GM23338 (cell line): ENCODE measurements at regions not wholly inside any gene's neighbourhood (a gene's known extent, or its start where the extent isn't known, plus 50 kb on each side); places are given as distances from the start of the nearest gene placed in this dataset.
A peak's percentile ranks its signal among the peaks of the same experiment; 100 is the strongest.

Experiments
- ATAC-seq: fragments of 200-7000 bp; cut with Tn5 transposase; 3 replicates; pipeline ENCODE4 v1.9.1; 2020
- DNase-seq: peaks from one replicate; pipeline ENCODE4 v3.0.0-alpha.2; 2015; ENCODE audit warnings: low spot score
- H2AFZ ChIP-seq: fragments of 200-600 bp; sonication (generic); 2 replicates; pipeline ENCODE4 v1.8.0; 2016; ENCODE audit warnings: antibody characterized with exemption, mild to moderate bottlenecking, moderate library complexity
- H3F3A ChIP-seq: fragments of 200-600 bp; sonication (generic); replicated peaks from 2 replicates; pipeline ENCODE4 v1.8.0; 2017; ENCODE audit warnings: antibody characterized with exemption, mixed run types, low read depth
- H3K27ac ChIP-seq: fragments of 200-600 bp; sonication (generic); 2 replicates; pipeline ENCODE4 v1.6.1; 2016; ENCODE audit warnings: low read depth
- H3K27me3 ChIP-seq: fragments of 200-600 bp; sonication (generic); 2 replicates; pipeline ENCODE4 v1.8.0; 2016; ENCODE audit warnings: mild to moderate bottlenecking, mixed run types, moderate library complexity; ENCODE audit not compliant: insufficient read depth
- H3K36me3 ChIP-seq: fragments of 200-600 bp; sonication (generic); 2 replicates; pipeline ENCODE4 v1.8.0; 2016; ENCODE audit warnings: mild to moderate bottlenecking; ENCODE audit not compliant: insufficient read depth
- H3K4me1 ChIP-seq: fragments of 200-600 bp; sonication (generic); 2 replicates; pipeline ENCODE4 v1.8.0; 2016; ENCODE audit warnings: mild to moderate bottlenecking, moderate library complexity; ENCODE audit not compliant: insufficient read depth
- H3K4me2 ChIP-seq: fragments of 200-600 bp; sonication (generic); 2 replicates; pipeline ENCODE4 v1.7.1; 2017; ENCODE audit warnings: mixed run types
- H3K4me3 ChIP-seq: fragments of 200-600 bp; sonication (generic); 2 replicates; pipeline ENCODE4 v1.6.1; 2016; ENCODE audit warnings: mixed run types
- H3K79me2 ChIP-seq: fragments of 200-600 bp; sonication (generic); replicated peaks from 2 replicates; pipeline ENCODE4 v1.8.0; 2017; ENCODE audit warnings: mild to moderate bottlenecking; ENCODE audit not compliant: insufficient read depth
- H3K9me2 ChIP-seq: fragments of 200-600 bp; sonication (generic); 2 replicates; pipeline ENCODE4 v1.8.0; 2017; ENCODE audit not compliant: insufficient read depth
- H4K20me1 ChIP-seq: fragments of 200-600 bp; sonication (generic); replicated peaks from 2 replicates; pipeline ENCODE4 v1.8.0; 2017; ENCODE audit warnings: mild to moderate bottlenecking; ENCODE audit not compliant: insufficient read depth
- H3K27ac Mint-ChIP-seq: 2 replicates; pipeline ENCODE4 v1.8.0; 2020; ENCODE audit warnings: inconsistent platforms, mild to moderate bottlenecking, moderate library complexity, mixed read lengths
- H3K27me3 Mint-ChIP-seq: 3 replicates; pipeline ENCODE4 v1.8.0; 2022; ENCODE audit warnings: low read depth, mild to moderate bottlenecking, moderate library complexity, mixed read lengths, inconsistent platforms; ENCODE audit not compliant: insufficient read depth, poor library complexity
- H3K36me3 Mint-ChIP-seq: 3 replicates; pipeline ENCODE4 v1.8.0; 2021; ENCODE audit warnings: low read depth, mild to moderate bottlenecking, inconsistent platforms, moderate library complexity, mixed read lengths
- H3K4me1 Mint-ChIP-seq: 3 replicates; pipeline ENCODE4 v1.8.0; 2020; ENCODE audit warnings: mild to moderate bottlenecking, inconsistent platforms, mixed read lengths
- H3K4me3 Mint-ChIP-seq: 3 replicates; pipeline ENCODE4 v1.8.0; 2021; ENCODE audit warnings: moderate library complexity, mild to moderate bottlenecking, inconsistent platforms, mixed read lengths
- H3K9me3 Mint-ChIP-seq: 3 replicates; pipeline ENCODE4 v1.8.0; 2020; ENCODE audit warnings: moderate library complexity, mild to moderate bottlenecking, inconsistent platforms, mixed read lengths
- CREB1 ChIP-seq: fragments of 250-450 bp; sonication (Bioruptor Pico); IDR thresholded peaks from 2 replicates; pipeline ENCODE4 v1.5.0; 2020; ENCODE audit warnings: low read depth, mild to moderate bottlenecking, moderate library complexity
- EZH2 ChIP-seq: fragments of 200-600 bp; sonication (generic); IDR thresholded peaks from one replicate; pipeline ENCODE4 v1.8.0; 2017; ENCODE audit warnings: antibody characterized with exemption, mild to moderate bottlenecking, low read depth; ENCODE audit not compliant: unreplicated experiment
- EZH2phosphoT487 ChIP-seq: fragments of 200-600 bp; sonication (generic); IDR thresholded peaks from one replicate; pipeline ENCODE4 v1.8.1; 2018; ENCODE audit warnings: antibody characterized with exemption; ENCODE audit not compliant: unreplicated experiment
- JUNB ChIP-seq: IDR thresholded peaks from one replicate; pipeline ENCODE4 v1.6.1; 2016; ENCODE audit warnings: antibody characterized with exemption; ENCODE audit not compliant: unreplicated experiment
- POLR2AphosphoS5 ChIP-seq: IDR thresholded peaks from 2 replicates; pipeline ENCODE4 v1.6.1; 2016; ENCODE audit warnings: antibody characterized with exemption, low read depth
- STAT1 ChIP-seq: IDR thresholded peaks from one replicate; pipeline ENCODE4 v1.6.1; 2016; ENCODE audit warnings: antibody characterized with exemption; ENCODE audit not compliant: unreplicated experiment
- ZNF114 ChIP-seq: fragments of 250-450 bp; sonication (Bioruptor Pico); IDR thresholded peaks from 2 replicates; pipeline ENCODE4 v1.5.0; 2020; ENCODE audit warnings: mild to moderate bottlenecking, moderate library complexity
- ZNF331 ChIP-seq: fragments of 250-450 bp; sonication (Bioruptor Pico); IDR thresholded peaks from 2 replicates; pipeline ENCODE4 v1.5.0; 2020; ENCODE audit warnings: low read depth, mild to moderate bottlenecking, moderate library complexity
- TF ChIP-seq, protein P1 (sequence below): IDR thresholded peaks from 2 replicates; pipeline ENCODE4 v1.6.1; 2016; ENCODE audit warnings: antibody characterized with exemption
- TF ChIP-seq, protein P2 (sequence below), 2 experiments: fragments of 200-600 bp in 1 of 2; sonication (generic) in 1 of 2; conservative IDR thresholded peaks; 2 replicates each; pipeline versions ENCODE4 v1.5.1 to v1.6.1; 2016 to 2017; ENCODE audit warnings: antibody characterized with exemption in 2 of 2, low read depth in 2 of 2, mild to moderate bottlenecking in 2 of 2, moderate library complexity in 1 of 2

DNA sequence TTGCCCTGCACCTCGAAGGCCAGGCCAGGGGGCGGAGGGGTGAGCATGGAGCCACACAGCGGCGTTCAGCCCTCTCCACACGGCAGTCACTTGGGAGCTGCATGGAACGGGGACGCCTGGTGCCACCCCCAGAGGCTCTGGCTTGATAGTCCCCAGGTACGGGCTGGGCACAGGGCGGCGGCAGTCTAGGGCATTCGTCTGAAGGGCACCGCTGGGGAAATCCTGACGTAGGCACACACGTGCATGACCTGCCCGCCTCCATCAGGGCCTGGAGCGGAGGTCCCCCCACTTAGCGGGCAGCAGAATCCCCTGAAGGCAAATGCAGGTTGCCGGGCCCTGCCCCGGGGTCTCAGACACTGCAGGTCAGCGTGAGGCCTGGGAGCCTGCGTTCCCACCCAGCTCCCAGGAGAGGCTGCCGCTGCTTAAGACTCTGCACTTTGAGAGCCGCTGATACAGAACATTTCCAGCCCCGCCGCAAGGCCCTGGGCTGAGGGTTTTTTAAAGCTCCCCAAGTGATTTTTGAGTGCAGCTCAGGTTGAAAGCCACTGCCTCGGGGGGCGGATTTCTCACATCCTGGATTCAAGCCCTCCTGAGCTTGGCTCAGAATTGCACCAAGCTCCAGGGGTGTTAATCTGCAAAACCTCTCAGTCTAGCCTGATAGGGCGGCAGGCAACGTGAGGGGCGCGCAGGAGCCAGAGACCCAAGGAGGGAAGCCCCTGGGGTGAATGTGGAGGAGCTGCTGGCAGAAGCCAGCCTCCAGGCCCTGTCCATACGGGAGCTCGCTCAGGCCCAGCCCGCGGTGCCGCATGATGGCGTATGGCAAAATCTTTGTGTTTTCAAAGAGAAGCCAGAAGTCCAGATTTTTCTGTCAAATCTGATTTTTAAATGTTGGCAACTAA, 182.3 kb upstream of the GSE1 start (continued):
- TF ChIP-seq EZH2phosphoT487 (no peak), JUNB (no peak)

DNA sequence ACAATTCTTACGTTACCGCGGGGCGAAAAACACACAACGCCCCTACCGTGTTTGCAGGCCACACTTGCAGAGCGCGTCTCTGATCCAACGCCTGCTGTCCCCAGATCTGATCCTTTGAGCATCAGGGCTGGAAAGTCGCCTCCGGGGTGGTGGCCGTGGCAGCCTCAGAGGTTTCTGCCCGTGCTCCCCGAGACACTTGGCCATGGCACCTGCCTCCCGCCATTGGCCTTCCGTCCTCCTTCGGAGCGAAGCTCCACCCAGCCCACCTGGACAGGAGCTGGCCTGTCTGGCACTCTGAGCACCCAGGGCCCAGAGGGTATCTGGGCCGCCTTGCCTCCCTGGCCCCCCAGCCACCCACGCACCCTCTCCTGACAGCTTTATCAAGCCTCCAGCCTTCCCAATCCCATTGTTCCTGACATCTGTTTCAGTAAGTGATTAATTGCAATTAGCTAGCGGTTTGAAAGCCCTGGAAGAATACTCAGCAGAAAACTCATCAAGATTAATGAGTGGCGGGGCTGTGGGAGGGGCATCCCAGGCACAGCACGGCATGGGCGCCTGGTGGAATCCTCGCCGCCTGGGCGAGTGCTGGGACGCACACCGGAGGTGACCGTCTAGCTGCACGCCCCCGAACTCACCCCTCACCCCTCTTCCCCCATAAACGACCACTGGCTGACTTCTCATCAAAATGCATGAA, 181.5 kb upstream of the GSE1 start:
- H3K4me1 ChIP-seq, result peaks cover 10% of the 10 kb centered on the region
- H3K36me3 Mint-ChIP-seq, result no peaks in the 10 kb centered on the region; the same call in 2 of the 3 replicates
- H3K4me2 ChIP-seq, result no peak overlapping the region
- no peaks in the 10 kb centered on the region for H3K9me2 ChIP-seq
- H3K27me3 Mint-ChIP-seq, result peaks cover 22% of the 10 kb centered on the region
- H3K36me3 ChIP-seq, result no peaks in the 10 kb centered on the region
- no peak for ATAC-seq
- H3K27me3 ChIP-seq, result no peaks in the 10 kb centered on the region
- 0 out of 2 replicates have a peak, but pooled peaks cover 6% of the 10 kb centered on the region for H3F3A ChIP-seq
- TF ChIP-seq POLR2AphosphoS5 (no peak), CREB1 (CRISPR knock-in tag) (no peak), ZNF331 (CRISPR knock-in tag) (no peak), STAT1 (no peak), ZNF114 (CRISPR knock-in tag) (no peak)
- TF ChIP-seq, protein P1, sequence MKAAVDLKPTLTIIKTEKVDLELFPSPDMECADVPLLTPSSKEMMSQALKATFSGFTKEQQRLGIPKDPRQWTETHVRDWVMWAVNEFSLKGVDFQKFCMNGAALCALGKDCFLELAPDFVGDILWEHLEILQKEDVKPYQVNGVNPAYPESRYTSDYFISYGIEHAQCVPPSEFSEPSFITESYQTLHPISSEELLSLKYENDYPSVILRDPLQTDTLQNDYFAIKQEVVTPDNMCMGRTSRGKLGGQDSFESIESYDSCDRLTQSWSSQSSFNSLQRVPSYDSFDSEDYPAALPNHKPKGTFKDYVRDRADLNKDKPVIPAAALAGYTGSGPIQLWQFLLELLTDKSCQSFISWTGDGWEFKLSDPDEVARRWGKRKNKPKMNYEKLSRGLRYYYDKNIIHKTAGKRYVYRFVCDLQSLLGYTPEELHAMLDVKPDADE, result no peak
- peaks cover 16% of the 10 kb centered on the region for H3K4me1 Mint-ChIP-seq
- H3K4me3 ChIP-seq, result no peak overlapping the region
- H3K9me3 Mint-ChIP-seq, result no peaks in the 10 kb centered on the region
- no peaks in the 10 kb centered on the region; the same call in 1 of the 2 replicates for H4K20me1 ChIP-seq
- H3K27ac Mint-ChIP-seq, result no peak overlapping the region
- DNase-seq, result no peak
- H3K79me2 ChIP-seq, result no peaks in the 10 kb centered on the region
- H3K4me3 Mint-ChIP-seq, result no peak overlapping the region
- 0 out of 2 replicates have a peak overlapping the region, but pooled peaks have one; percentile 74 for H3K27ac ChIP-seq
- no peak overlapping the region for H2AFZ ChIP-seq

DNA sequence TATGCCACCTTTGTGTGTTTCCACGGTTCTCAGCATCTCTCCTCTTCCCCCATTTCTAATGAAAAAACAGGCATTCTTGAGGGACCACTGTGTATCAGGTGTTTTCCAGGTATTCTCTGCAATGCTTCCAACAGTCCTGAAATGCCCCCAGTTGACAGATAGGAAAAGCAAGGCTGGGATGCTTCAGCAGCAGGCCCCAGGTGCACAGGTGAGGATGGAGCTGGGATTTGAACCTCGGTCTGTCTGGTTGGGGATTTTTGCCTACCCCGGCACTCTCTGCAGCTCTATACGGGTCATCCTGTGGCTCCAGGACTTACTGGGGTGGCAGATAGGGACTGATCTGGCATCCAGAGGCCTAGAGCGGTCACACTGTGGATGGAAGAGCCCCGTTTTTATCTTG, 180.5 kb upstream of the GSE1 start:
- H3K79me2 ChIP-seq, result no peaks in the 10 kb centered on the region
- H3K4me3 Mint-ChIP-seq, result no peak overlapping the region
- H3K4me3 ChIP-seq, result no peak overlapping the region
- no peaks in the 10 kb centered on the region for H3K27me3 ChIP-seq
- H3K4me1 Mint-ChIP-seq, result peaks cover 21% of the 10 kb centered on the region
- H3K4me1 ChIP-seq, result peaks cover 17% of the 10 kb centered on the region
- no peak for DNase-seq
- ATAC-seq, result no peak
- TF ChIP-seq ZNF331 (CRISPR knock-in tag) (no peak), EZH2phosphoT487 (no peak), JUNB (no peak), EZH2 (no peak), CREB1 (CRISPR knock-in tag) (no peak), POLR2AphosphoS5 (no peak)
- TF ChIP-seq, protein P2, sequence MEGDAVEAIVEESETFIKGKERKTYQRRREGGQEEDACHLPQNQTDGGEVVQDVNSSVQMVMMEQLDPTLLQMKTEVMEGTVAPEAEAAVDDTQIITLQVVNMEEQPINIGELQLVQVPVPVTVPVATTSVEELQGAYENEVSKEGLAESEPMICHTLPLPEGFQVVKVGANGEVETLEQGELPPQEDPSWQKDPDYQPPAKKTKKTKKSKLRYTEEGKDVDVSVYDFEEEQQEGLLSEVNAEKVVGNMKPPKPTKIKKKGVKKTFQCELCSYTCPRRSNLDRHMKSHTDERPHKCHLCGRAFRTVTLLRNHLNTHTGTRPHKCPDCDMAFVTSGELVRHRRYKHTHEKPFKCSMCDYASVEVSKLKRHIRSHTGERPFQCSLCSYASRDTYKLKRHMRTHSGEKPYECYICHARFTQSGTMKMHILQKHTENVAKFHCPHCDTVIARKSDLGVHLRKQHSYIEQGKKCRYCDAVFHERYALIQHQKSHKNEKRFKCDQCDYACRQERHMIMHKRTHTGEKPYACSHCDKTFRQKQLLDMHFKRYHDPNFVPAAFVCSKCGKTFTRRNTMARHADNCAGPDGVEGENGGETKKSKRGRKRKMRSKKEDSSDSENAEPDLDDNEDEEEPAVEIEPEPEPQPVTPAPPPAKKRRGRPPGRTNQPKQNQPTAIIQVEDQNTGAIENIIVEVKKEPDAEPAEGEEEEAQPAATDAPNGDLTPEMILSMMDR (conservative IDR thresholded peaks at IDR 0.05; ENCODE audit: low read depth in 2 of 2), result no peak
- H3F3A ChIP-seq, result peaks cover 10% of the 10 kb centered on the region
- H3K36me3 Mint-ChIP-seq, result no peaks in the 10 kb centered on the region; the same call in 2 of the 3 replicates
- no peak overlapping the region for H3K27ac ChIP-seq
- no peak overlapping the region for H3K27ac Mint-ChIP-seq
- H3K36me3 ChIP-seq, result no peaks in the 10 kb centered on the region
- H3K27me3 Mint-ChIP-seq, result peaks cover 22% of the 10 kb centered on the region
- no peaks in the 10 kb centered on the region for H3K9me3 Mint-ChIP-seq
- no peak overlapping the region for H3K4me2 ChIP-seq
- H4K20me1 ChIP-seq, result no peaks in the 10 kb centered on the region; the same call in 1 of the 2 replicates
- H2AFZ ChIP-seq, result no peak overlapping the region
- H3K9me2 ChIP-seq, result no peaks in the 10 kb centered on the region
